Endodermal cell (in vitro differentiated cells): ENCODE measurements at regions not wholly inside any gene's neighbourhood (a gene's known extent, or its start where the extent isn't known, plus 50 kb on each side); places are given as distances from the start of the nearest gene placed in this dataset.

Source experiments
- DNase-seq: peaks from one replicate; pipeline ENCODE4 v3.0.0-alpha.2; 2017
- H3K27ac ChIP-seq: 2 replicates; pipeline ENCODE4 v1.5.1; 2013; ENCODE audit warnings: mild to moderate bottlenecking, low read depth, low read length, moderate library complexity
- H3K27me3 ChIP-seq: 2 replicates; pipeline ENCODE4 v1.6.1; 2013; ENCODE audit warnings: mild to moderate bottlenecking, low read length, moderate library complexity; ENCODE audit not compliant: insufficient read depth, control insufficient read depth, poor library complexity, severe bottlenecking
- H3K36me3 ChIP-seq: 2 replicates; pipeline ENCODE4 v1.7.0; 2013; ENCODE audit warnings: mild to moderate bottlenecking, low read length, moderate library complexity; ENCODE audit not compliant: control insufficient read depth, insufficient read depth
- H3K4me1 ChIP-seq: one replicate; pipeline ENCODE4 v1.7.0; 2013; ENCODE audit warnings: low read length; ENCODE audit not compliant: control insufficient read depth, insufficient read depth
- H3K4me3 ChIP-seq: 2 replicates; pipeline ENCODE4 v1.5.1; 2013; ENCODE audit warnings: mild to moderate bottlenecking, low read length, moderate library complexity
- H3K9ac ChIP-seq: 2 replicates; pipeline ENCODE4 v1.6.1; 2013; ENCODE audit warnings: mild to moderate bottlenecking, low read length, moderate library complexity; ENCODE audit not compliant: poor library complexity, severe bottlenecking; ENCODE audit errors: extremely low read depth
- H3K9me3 ChIP-seq: 2 replicates; pipeline ENCODE4 v1.6.1; 2013; ENCODE audit warnings: mild to moderate bottlenecking, low read length, moderate library complexity; ENCODE audit not compliant: control insufficient read depth
- H3K27ac Mint-ChIP-seq: 2 replicates; pipeline ENCODE4 v1.8.0; 2020; ENCODE audit warnings: mixed read lengths
- H3K27me3 Mint-ChIP-seq: 2 replicates; pipeline ENCODE4 v1.8.0; 2021; ENCODE audit warnings: mild to moderate bottlenecking, mixed read lengths; ENCODE audit not compliant: insufficient read depth
- H3K36me3 Mint-ChIP-seq: 2 replicates; pipeline ENCODE4 v1.8.0; 2020; ENCODE audit warnings: low read depth, mixed read lengths
- H3K4me1 Mint-ChIP-seq: 2 replicates; pipeline ENCODE4 v1.8.0; 2020; ENCODE audit warnings: mixed read lengths
- H3K4me3 Mint-ChIP-seq: 2 replicates; pipeline ENCODE4 v1.8.0; 2020; ENCODE audit warnings: mild to moderate bottlenecking, moderate library complexity, mixed read lengths
- H3K9me3 Mint-ChIP-seq: 2 replicates; pipeline ENCODE4 v1.8.0; 2020; ENCODE audit warnings: mild to moderate bottlenecking, mixed read lengths
- WGBS, 2 experiments: methylation state at CpG; one replicate each; pipeline versions ENCODE4 v1.1.5 to v1.1.7; 2013; ENCODE audit warnings: missing lambda C conversion rate in 2 of 2, mixed read lengths in 1 of 2; ENCODE audit not compliant: insufficient coverage in 1 of 2, insufficient read length in 1 of 2; 5-methylcytosine and 5-hydroxymethylcytosine counted together
- TF ChIP-seq, protein P1 (sequence below): fragments of 200-600 bp; sonication (generic); conservative IDR thresholded peaks from 2 replicates; pipeline ENCODE4 v1.5.0; 2021; ENCODE audit warnings: antibody characterized with exemption, mild to moderate bottlenecking

- TF ChIP-seq, protein P1, sequence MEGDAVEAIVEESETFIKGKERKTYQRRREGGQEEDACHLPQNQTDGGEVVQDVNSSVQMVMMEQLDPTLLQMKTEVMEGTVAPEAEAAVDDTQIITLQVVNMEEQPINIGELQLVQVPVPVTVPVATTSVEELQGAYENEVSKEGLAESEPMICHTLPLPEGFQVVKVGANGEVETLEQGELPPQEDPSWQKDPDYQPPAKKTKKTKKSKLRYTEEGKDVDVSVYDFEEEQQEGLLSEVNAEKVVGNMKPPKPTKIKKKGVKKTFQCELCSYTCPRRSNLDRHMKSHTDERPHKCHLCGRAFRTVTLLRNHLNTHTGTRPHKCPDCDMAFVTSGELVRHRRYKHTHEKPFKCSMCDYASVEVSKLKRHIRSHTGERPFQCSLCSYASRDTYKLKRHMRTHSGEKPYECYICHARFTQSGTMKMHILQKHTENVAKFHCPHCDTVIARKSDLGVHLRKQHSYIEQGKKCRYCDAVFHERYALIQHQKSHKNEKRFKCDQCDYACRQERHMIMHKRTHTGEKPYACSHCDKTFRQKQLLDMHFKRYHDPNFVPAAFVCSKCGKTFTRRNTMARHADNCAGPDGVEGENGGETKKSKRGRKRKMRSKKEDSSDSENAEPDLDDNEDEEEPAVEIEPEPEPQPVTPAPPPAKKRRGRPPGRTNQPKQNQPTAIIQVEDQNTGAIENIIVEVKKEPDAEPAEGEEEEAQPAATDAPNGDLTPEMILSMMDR, result no peak
- Mint-ChIP-seq H3K9me3 (peaks cover 6% of the 10 kb centered on the region), H3K4me1 (no peaks in the 10 kb centered on the region), H3K4me3 (no peak overlapping the region), H3K27ac (no peak overlapping the region), H3K27me3 (no peaks in the 10 kb centered on the region), H3K36me3 (no peaks in the 10 kb centered on the region)
- Histone ChIP-seq H3K36me3 (no peaks in the 10 kb centered on the region), H3K9me3 (no peaks in the 10 kb centered on the region), H3K4me3 (no peak overlapping the region), H3K27ac (no peak overlapping the region), H3K9ac (no peak overlapping the region), H3K27me3 (peaks cover 3% of the 10 kb centered on the region), H3K4me1 (no peaks in the 10 kb centered on the region)
- WGBS, 2 experiments, result 33 to 79% methylated on average over 1 to 2 of the region's 2 CpGs
- no peak for DNase-seq
Observed at GRCh38 chr1:242691610-242691945, 167.1 kb upstream of the PLD5 start.

DNA sequence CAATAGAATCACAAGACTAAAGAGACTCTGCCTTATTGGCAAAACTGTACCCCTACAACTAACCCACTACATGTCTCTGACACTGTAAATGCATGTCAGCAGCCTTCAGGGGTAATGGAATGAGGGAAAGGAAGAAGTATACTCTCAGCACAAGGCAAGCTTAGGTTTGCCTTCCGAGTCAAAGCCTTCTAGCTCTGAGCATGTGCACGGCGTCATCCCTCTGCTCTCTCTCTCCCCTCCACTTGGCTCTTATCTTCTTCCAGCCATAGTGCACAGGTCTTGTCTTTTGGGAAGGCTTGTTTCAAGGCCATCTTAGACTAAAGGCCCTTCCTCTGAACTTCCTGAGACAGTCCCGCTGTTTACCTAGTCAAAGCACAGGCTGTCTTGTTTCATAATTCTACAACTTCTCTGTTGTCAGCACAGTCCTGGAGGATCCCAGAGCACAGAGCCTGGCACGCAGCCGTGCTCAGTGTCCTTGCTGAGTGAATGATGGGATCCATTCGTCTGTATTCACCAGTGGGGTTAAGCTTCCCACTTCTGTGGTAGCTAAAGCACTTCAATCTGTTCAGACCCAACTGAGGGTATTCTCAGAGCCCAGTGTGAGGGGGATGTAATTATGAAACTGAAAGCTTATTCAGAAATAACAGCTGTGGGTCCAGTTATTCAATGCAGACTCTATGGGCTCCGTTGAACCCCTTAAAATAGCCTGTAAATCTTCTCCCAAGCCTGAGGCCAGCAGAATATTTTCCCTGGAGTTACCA lies 166.5 kb upstream of the PLD5 start:
- DNase-seq, result no peak
- Histone ChIP-seq H3K9ac (no peak overlapping the region), H3K4me3 (no peak overlapping the region), H3K9me3 (no peaks in the 10 kb centered on the region), H3K36me3 (no peaks in the 10 kb centered on the region), H3K4me1 (no peaks in the 10 kb centered on the region), H3K27ac (no peak overlapping the region), H3K27me3 (no peaks in the 10 kb centered on the region)
- Mint-ChIP-seq H3K4me1 (no peaks in the 10 kb centered on the region), H3K9me3 (peaks cover 6% of the 10 kb centered on the region), H3K27ac (no peak overlapping the region), H3K4me3 (no peak overlapping the region), H3K27me3 (no peaks in the 10 kb centered on the region), H3K36me3 (no peaks in the 10 kb centered on the region)
- TF ChIP-seq, protein P1, result no peak
- 73 to 81% methylated on average over 7 to 8 of the region's 8 CpGs for WGBS, 2 experiments

GRCh38 chr1:242689378-242689777 lies 164.9 kb upstream of the PLD5 start:
- no peaks in the 10 kb centered on the region for H3K4me1 Mint-ChIP-seq
- Histone ChIP-seq H3K9ac (no peak overlapping the region), H3K27me3 (no peaks in the 10 kb centered on the region), H3K4me1 (no peaks in the 10 kb centered on the region), H3K27ac (no peak overlapping the region), H3K36me3 (no peaks in the 10 kb centered on the region), H3K9me3 (no peaks in the 10 kb centered on the region), H3K4me3 (no peak overlapping the region)
- H3K27ac Mint-ChIP-seq, result no peak overlapping the region
- H3K4me3 Mint-ChIP-seq, result no peak overlapping the region
- H3K36me3 Mint-ChIP-seq, result no peaks in the 10 kb centered on the region
- 86 to 90% methylated on average over 8 to 17 of the region's 17 CpGs for WGBS, 2 experiments
- no peak for DNase-seq
- TF ChIP-seq, protein P1, result no peak
- H3K27me3 Mint-ChIP-seq, result no peaks in the 10 kb centered on the region
- peaks cover 6% of the 10 kb centered on the region for H3K9me3 Mint-ChIP-seq
